OCI-LY1 (cell line): ENCODE measurements at regions not wholly inside any gene's neighbourhood (a gene's known extent, or its start where the extent isn't known, plus 50 kb on each side); places are given as distances from the start of the nearest gene placed in this dataset.

Experiments used
- H2AFZ ChIP-seq: fragments of 200-600 bp; sonication (generic), shearing (Covaris generic); 2 replicates; pipeline ENCODE4 v1.6.0; 2014; ENCODE audit warnings: antibody characterized with exemption, mild to moderate bottlenecking, low read length
- H3F3A ChIP-seq: fragments of 200-600 bp; sonication (generic), shearing (Covaris generic); 2 replicates; pipeline ENCODE4 v1.6.0; 2014; ENCODE audit warnings: mild to moderate bottlenecking, antibody characterized with exemption, low read length, moderate library complexity; ENCODE audit not compliant: insufficient read depth
- H3K27ac ChIP-seq: fragments of 200-600 bp; sonication (generic); 2 replicates; pipeline ENCODE4 v1.5.1; 2014; ENCODE audit warnings: low read length, mixed run types, mild to moderate bottlenecking, low read depth; ENCODE audit not compliant: poor library complexity, severe bottlenecking
- H3K27me3 ChIP-seq: fragments of 200-600 bp; sonication (generic); 2 replicates; pipeline ENCODE4 v1.6.0; 2014; ENCODE audit warnings: antibody characterized with exemption, mild to moderate bottlenecking, low read length, moderate library complexity; ENCODE audit not compliant: insufficient read depth
- H3K36me3 ChIP-seq: fragments of 200-600 bp; sonication (generic); 2 replicates; pipeline ENCODE4 v1.6.1; 2014; ENCODE audit warnings: mild to moderate bottlenecking, antibody characterized with exemption, low read length, moderate library complexity, mixed read lengths; ENCODE audit not compliant: insufficient read depth
- H3K4me1 ChIP-seq: fragments of 200-600 bp; sonication (generic); 2 replicates; pipeline ENCODE4 v1.5.1; 2014; ENCODE audit warnings: mild to moderate bottlenecking, low read length, moderate library complexity; ENCODE audit not compliant: insufficient read depth, severe bottlenecking
- H3K4me2 ChIP-seq: fragments of 200-600 bp; sonication (generic), shearing (Covaris generic); 2 replicates; pipeline ENCODE4 v1.6.1; 2014; ENCODE audit warnings: low read length
- H3K4me3 ChIP-seq: fragments of 200-600 bp; sonication (generic); 2 replicates; pipeline ENCODE4 v1.5.1; 2014; ENCODE audit warnings: low read length, low read depth, mild to moderate bottlenecking, mixed read lengths; ENCODE audit not compliant: poor library complexity, severe bottlenecking
- H3K79me2 ChIP-seq: fragments of 200-600 bp; shearing (Covaris generic); 2 replicates; pipeline ENCODE4 v1.6.1; 2016; ENCODE audit warnings: mixed run types, low read length, mixed read lengths; ENCODE audit not compliant: insufficient read depth
- H3K9ac ChIP-seq: fragments of 200-600 bp; sonication (generic), shearing (Covaris generic); 2 replicates; pipeline ENCODE4 v1.6.1; 2014; ENCODE audit warnings: mild to moderate bottlenecking, low read length, mixed read lengths
- H3K9me2 ChIP-seq: fragments of 200-600 bp; sonication (generic), shearing (Covaris generic); 2 replicates; pipeline ENCODE4 v1.6.1; 2014; ENCODE audit warnings: low read depth, mild to moderate bottlenecking, low read length, mixed read lengths
- H3K9me3 ChIP-seq: fragments of 200-600 bp; shearing (Covaris generic); 2 replicates; pipeline ENCODE4 v1.6.1; 2014; ENCODE audit warnings: low read length, mixed read lengths
- H4K20me1 ChIP-seq: fragments of 200-600 bp; sonication (generic), shearing (Covaris generic); 2 replicates; pipeline ENCODE4 v1.6.0; 2016; ENCODE audit warnings: mild to moderate bottlenecking, low read length; ENCODE audit not compliant: insufficient read depth
- CTCF ChIP-seq: fragments of 200-600 bp; sonication (generic), shearing (Covaris generic); IDR thresholded peaks from 2 replicates; pipeline ENCODE4 v1.5.1; 2017; ENCODE audit warnings: mild to moderate bottlenecking, antibody characterized with exemption, low read length, moderate library complexity, mixed read lengths
- EZH2 ChIP-seq: fragments of 200-600 bp; sonication (generic), shearing (Covaris generic); IDR thresholded peaks from 2 replicates; pipeline ENCODE4 v1.8.0; 2017; ENCODE audit warnings: borderline replicate concordance, mixed run types, mild to moderate bottlenecking, antibody characterized with exemption, low read length, moderate library complexity, mixed read lengths

DNA sequence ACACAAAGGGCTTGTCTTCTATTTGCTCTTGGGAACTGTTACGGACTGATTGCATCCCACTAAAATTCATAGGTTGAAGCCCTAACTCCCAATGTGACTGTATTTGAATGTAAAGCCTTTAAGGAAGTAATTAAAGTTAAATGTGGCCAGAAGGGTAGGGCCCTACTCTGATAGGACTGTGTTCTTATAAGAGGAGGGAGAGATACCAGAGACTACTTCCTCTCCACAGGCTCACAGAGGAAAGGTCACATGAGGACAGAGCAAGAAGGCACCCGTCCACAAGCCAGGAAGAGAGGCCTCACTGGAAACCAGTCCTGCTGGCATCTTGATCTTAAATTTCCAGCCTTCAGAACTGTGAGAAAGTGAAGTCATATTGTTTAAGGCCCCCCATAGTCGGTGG lies 211.9 kb downstream of the CDH26 start:
- Histone ChIP-seq H3K27me3 (no peaks in the 10 kb centered on the region), H3K9me2 (no peaks in the 10 kb centered on the region), H3K9me3 (0 out of 2 replicates have a peak, but pooled peaks cover 2% of the 10 kb centered on the region), H3K36me3 (no peaks in the 10 kb centered on the region), H3K9ac (no peak overlapping the region), H3K4me2 (no peak overlapping the region), H4K20me1 (no peaks in the 10 kb centered on the region), H3K4me1 (no peaks in the 10 kb centered on the region), H2AFZ (no peak overlapping the region), H3K4me3 (no peak overlapping the region), H3K79me2 (no peaks in the 10 kb centered on the region), H3K27ac (no peak overlapping the region), H3F3A (no peaks in the 10 kb centered on the region)
- TF ChIP-seq CTCF (no peak), EZH2 (no peak)

DNA sequence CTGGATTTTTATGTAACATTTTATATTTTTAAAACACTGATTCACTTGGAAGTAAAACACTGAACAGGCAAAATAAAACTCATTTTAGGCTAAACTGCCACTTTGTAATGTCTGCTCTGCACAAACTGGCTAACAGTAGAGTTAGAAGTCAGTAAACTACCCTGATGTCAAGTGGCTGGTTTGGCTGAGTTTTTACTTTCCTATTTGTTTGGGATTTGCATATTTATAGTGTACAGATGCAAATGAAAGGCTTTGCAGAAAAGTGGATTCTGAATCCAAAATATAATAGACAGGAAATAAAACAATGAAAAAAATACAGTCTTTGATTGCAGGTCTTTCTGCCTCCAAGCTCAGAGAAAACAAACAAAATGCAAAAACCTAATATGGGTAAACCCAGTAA lies 213.1 kb downstream of the CDH26 start:
- H3K9me2 ChIP-seq: no peaks in the 10 kb centered on the region
- H3K4me3 ChIP-seq: no peak overlapping the region
- H3K4me2 ChIP-seq: no peak overlapping the region
- H3K27me3 ChIP-seq: no peaks in the 10 kb centered on the region
- H3K36me3 ChIP-seq: no peaks in the 10 kb centered on the region
- no peaks in the 10 kb centered on the region for H4K20me1 ChIP-seq
- H3K9ac ChIP-seq: no peak overlapping the region
- H2AFZ ChIP-seq: no peak overlapping the region
- 0 out of 2 replicates have a peak, but pooled peaks cover 3% of the 10 kb centered on the region for H3K9me3 ChIP-seq
- no peaks in the 10 kb centered on the region for H3K4me1 ChIP-seq
- no peaks in the 10 kb centered on the region for H3F3A ChIP-seq
- H3K79me2 ChIP-seq: no peaks in the 10 kb centered on the region
- no peak for TF ChIP-seq CTCF
- TF ChIP-seq EZH2: no peak
- H3K27ac ChIP-seq: no peak overlapping the region

DNA sequence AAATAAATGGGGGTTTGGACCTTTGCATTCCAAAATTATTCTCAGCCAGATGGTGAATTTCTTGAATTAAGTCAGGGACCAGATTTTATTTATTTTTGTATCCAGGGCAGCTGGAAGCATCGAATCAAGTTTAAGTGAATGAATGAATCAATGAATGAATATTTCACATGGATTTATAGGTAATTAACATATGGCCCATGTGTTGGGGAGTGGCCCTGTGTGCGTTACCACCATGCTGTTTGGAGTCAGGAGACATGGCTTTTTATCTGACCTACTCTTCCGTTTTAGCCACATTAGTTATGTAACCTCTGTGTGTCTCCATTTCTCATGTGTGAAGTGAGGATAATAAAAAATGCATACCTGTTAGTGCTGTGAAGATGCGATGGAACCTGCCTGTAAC lies 213.5 kb downstream of the CDH26 start:
- H3K9me2 ChIP-seq: no peaks in the 10 kb centered on the region
- H3K9me3 ChIP-seq: 0 out of 2 replicates have a peak, but pooled peaks cover 3% of the 10 kb centered on the region
- H3K27ac ChIP-seq: no peak overlapping the region
- H2AFZ ChIP-seq: no peak overlapping the region
- H3K4me1 ChIP-seq: no peaks in the 10 kb centered on the region
- no peaks in the 10 kb centered on the region for H3K36me3 ChIP-seq
- H3K4me3 ChIP-seq: no peak overlapping the region
- H3K27me3 ChIP-seq: no peaks in the 10 kb centered on the region
- TF ChIP-seq EZH2: no peak
- no peak for TF ChIP-seq CTCF
- H3K79me2 ChIP-seq: no peaks in the 10 kb centered on the region
- H3K9ac ChIP-seq: no peak overlapping the region
- no peaks in the 10 kb centered on the region for H3F3A ChIP-seq
- no peaks in the 10 kb centered on the region for H4K20me1 ChIP-seq
- H3K4me2 ChIP-seq: no peak overlapping the region
